GM12878 (cell line): ENCODE measurements at regions not wholly inside any gene's neighbourhood (a gene's known extent, or its start where the extent isn't known, plus 50 kb on each side); places are given as distances from the start of the nearest gene placed in this dataset.

Experiments used
- ATAC-seq: fragments of 200-7000 bp; cut with Tn5 transposase; 3 replicates; pipeline ENCODE4 v1.9.1; 2020; ENCODE audit warnings: mild to moderate bottlenecking, moderate library complexity
- BruUV-seq: library from RNA; stranded (reverse); fragments of 400-500 nt; replicated peaks from 2 replicates; lab custom pipeline; 2021; lab: Mats Ljungman, UMichigan
- CTCF ChIA-PET: fragments of 300-600 bp; sonication (Branson Sonifier 250); formaldehyde crosslinking; extraction: SDS; loops from one replicate; lab custom pipeline; 2021; ENCODE audit warnings: inconsistent platforms; lab: Yijun Ruan, JAX
- POLR2A ChIA-PET: fragments of 350-600 bp; formaldehyde crosslinking; extraction: SDS; loops from one replicate; lab custom pipeline; 2021; ENCODE audit warnings: inconsistent platforms; lab: Charles Lee
- RAD21 ChIA-PET: fragments of 300-600 bp; sonication (Branson Sonifier 250); formaldehyde crosslinking; loops from one replicate; lab custom pipeline; 2023; ENCODE audit warnings: antibody characterized with exemption; ENCODE audit not compliant: unreplicated experiment; lab: Charles Lee
- SMC1A ChIA-PET: fragments of 300-600 bp; sonication (Branson Sonifier 250); formaldehyde crosslinking; loops from one replicate; lab custom pipeline; 2023; ENCODE audit not compliant: unreplicated experiment, uncharacterized antibody; lab: Charles Lee
- DNase-seq: peaks from one replicate; pipeline ENCODE4 v3.0.0-alpha.2; 2011; ENCODE audit warnings: low read depth, low spot score
- FAIRE-seq: peaks from 3 replicates; lab custom pipeline; 2011; peaks lifted over from hg19 to GRCh38; lab: Jason Lieb, UNC
- H2AFZ ChIP-seq: 2 replicates; pipeline ENCODE4 v1.6.0; 2011; ENCODE audit warnings: low read depth, low read length, control low read depth; ENCODE audit not compliant: control insufficient read depth
- H3K27ac ChIP-seq: 2 replicates; pipeline ENCODE4 v1.5.1; 2011; ENCODE audit warnings: control low read depth; ENCODE audit not compliant: control insufficient read depth, insufficient read depth
- H3K27me3 ChIP-seq, 2 experiments: replicated peaks in 1 of 2; 2 replicates each; pipeline versions ENCODE4 v1.6.0 to v1.6.1; 2011; ENCODE audit warnings: low read length in 1 of 2; ENCODE audit not compliant: control insufficient read depth in 2 of 2, insufficient read depth in 2 of 2
- H3K36me3 ChIP-seq, 2 experiments: 2 replicates each; pipeline ENCODE4 v1.5.1; 2011; ENCODE audit warnings: low read length in 1 of 2; ENCODE audit not compliant: control insufficient read depth in 2 of 2, insufficient read depth in 2 of 2
- H3K4me1 ChIP-seq: 2 replicates; pipeline ENCODE4 v1.6.1; 2011; ENCODE audit warnings: mild to moderate bottlenecking, low read length, moderate library complexity, mixed read lengths; ENCODE audit not compliant: control insufficient read depth, insufficient read depth
- H3K4me2 ChIP-seq: 2 replicates; pipeline ENCODE4 v1.6.0; 2011; ENCODE audit warnings: control low read depth; ENCODE audit not compliant: control insufficient read depth, insufficient read depth
- H3K4me3 ChIP-seq: fragments of 200-600 bp; sonication (generic); 2 replicates; pipeline ENCODE4 v1.5.1; 2016
- H3K79me2 ChIP-seq: 2 replicates; pipeline ENCODE4 v1.6.0; 2011; ENCODE audit warnings: low read length; ENCODE audit not compliant: control insufficient read depth, insufficient read depth
- H3K9ac ChIP-seq: 2 replicates; pipeline ENCODE4 v1.8.0; 2011; ENCODE audit warnings: low read length, control low read depth, mixed read lengths; ENCODE audit not compliant: control insufficient read depth, insufficient read depth
- H3K9me3 ChIP-seq: replicated peaks from 3 replicates; pipeline ENCODE4 v1.5.1; 2011; ENCODE audit warnings: mild to moderate bottlenecking, low read length; ENCODE audit not compliant: control insufficient read depth, insufficient read depth
- H4K20me1 ChIP-seq: 2 replicates; pipeline ENCODE4 v1.6.0; 2011; ENCODE audit not compliant: control insufficient read depth, insufficient read depth
- FOS ChIP-seq: IDR thresholded peaks from 3 replicates; pipeline ENCODE4 v1.6.1; 2011; ENCODE audit warnings: borderline replicate concordance; ENCODE audit not compliant: insufficient read length; ENCODE audit errors: extremely low read depth
- GABPA ChIP-seq: IDR thresholded peaks from 2 replicates; pipeline ENCODE4 v1.6.1; 2014; ENCODE audit warnings: antibody characterized with exemption, low read depth, mild to moderate bottlenecking, inconsistent platforms
- HDAC2 ChIP-seq: fragments of 200-600 bp; sonication (generic); IDR thresholded peaks from 2 replicates; pipeline ENCODE4 v1.6.1; 2017
- MTA3 ChIP-seq: IDR thresholded peaks from 2 replicates; pipeline ENCODE4 v1.6.1; 2012; ENCODE audit warnings: low read length, inconsistent platforms, borderline replicate concordance
- NFXL1 ChIP-seq: fragments of 450-650 bp; IDR thresholded peaks from 2 replicates; pipeline ENCODE4 v1.6.1; 2017; ENCODE audit warnings: antibody characterized with exemption, mild to moderate bottlenecking, borderline replicate concordance
- PML ChIP-seq: IDR thresholded peaks from 2 replicates; pipeline ENCODE4 v1.6.1; 2012; ENCODE audit warnings: low read length, inconsistent platforms
- RBBP5 ChIP-seq: fragments of 200-600 bp; sonication (generic); conservative IDR thresholded peaks from 2 replicates; pipeline ENCODE4 v1.6.1; 2016
- RELA ChIP-seq: fragments of 450-650 bp; IDR thresholded peaks from 2 replicates; pipeline ENCODE4 v1.8.0; 2014; ENCODE audit warnings: borderline replicate concordance; ENCODE audit not compliant: partially characterized antibody
- RUNX3 ChIP-seq: IDR thresholded peaks from 2 replicates; pipeline ENCODE4 v1.6.1; 2012; ENCODE audit warnings: low read length, inconsistent platforms
- SMARCA5 ChIP-seq: fragments of 450-650 bp; IDR thresholded peaks from 2 replicates; pipeline ENCODE4 v1.6.1; 2017; ENCODE audit warnings: mild to moderate bottlenecking
- SP1 ChIP-seq: IDR thresholded peaks from one replicate; pipeline ENCODE4 v1.6.1; 2011; ENCODE audit warnings: low read depth, low read length
- STAT3 ChIP-seq: IDR thresholded peaks from 2 replicates; pipeline ENCODE4 v1.6.1; 2011; ENCODE audit warnings: low read depth, low read length, improper control_type of control experiment
- TARDBP ChIP-seq: IDR thresholded peaks from 2 replicates; pipeline ENCODE4 v1.6.1; 2016; ENCODE audit warnings: borderline replicate concordance
- TCF3 ChIP-seq: IDR thresholded peaks from 2 replicates; pipeline ENCODE4 v1.6.1; 2012; ENCODE audit warnings: low read depth, mild to moderate bottlenecking, low read length, borderline replicate concordance; ENCODE audit not compliant: insufficient read depth
- YY1 ChIP-seq: IDR thresholded peaks from 2 replicates; pipeline ENCODE4 v1.6.1; 2011; ENCODE audit warnings: low read depth, mild to moderate bottlenecking, low read length
- WGBS: methylation state at CpG from one replicate; pipeline ENCODE4 v1.1.6; 2016; ENCODE audit warnings: low lambda C conversion rate; ENCODE audit not compliant: insufficient replicate concordance, insufficient coverage; ENCODE audit errors: missing lambda C conversion rate; 5-methylcytosine and 5-hydroxymethylcytosine counted together
- in situ Hi-C: fragments of 300-500 bp; cut with MboI; formaldehyde crosslinking; loops from 9 replicates; pipeline ENCODE4 v1.14.3; 2018; ENCODE audit warnings: mixed read lengths
- intact Hi-C: fragments of 100-400 bp; cut with micrococcal nuclease; formaldehyde crosslinking; loops from one replicate; pipeline ENCODE4 v1.14.2; 2022; ENCODE audit not compliant: unreplicated experiment
- TF ChIP-seq, protein P1 (sequence below): fragments of 450-650 bp; IDR thresholded peaks from 2 replicates; pipeline ENCODE4 v1.6.1; 2018; ENCODE audit warnings: mild to moderate bottlenecking, low read depth, moderate library complexity; ENCODE audit not compliant: partially characterized antibody
- TF ChIP-seq, protein P2 (sequence below): fragments of 450-650 bp; IDR thresholded peaks from 2 replicates; pipeline ENCODE4 v1.6.1; 2018; ENCODE audit warnings: borderline replicate concordance, mild to moderate bottlenecking; ENCODE audit not compliant: partially characterized antibody
- TF ChIP-seq, protein P3 (sequence below): IDR thresholded peaks from 2 replicates; pipeline ENCODE4 v1.6.1; 2012; ENCODE audit warnings: low read depth, low read length, improper control_type of control experiment

DNA sequence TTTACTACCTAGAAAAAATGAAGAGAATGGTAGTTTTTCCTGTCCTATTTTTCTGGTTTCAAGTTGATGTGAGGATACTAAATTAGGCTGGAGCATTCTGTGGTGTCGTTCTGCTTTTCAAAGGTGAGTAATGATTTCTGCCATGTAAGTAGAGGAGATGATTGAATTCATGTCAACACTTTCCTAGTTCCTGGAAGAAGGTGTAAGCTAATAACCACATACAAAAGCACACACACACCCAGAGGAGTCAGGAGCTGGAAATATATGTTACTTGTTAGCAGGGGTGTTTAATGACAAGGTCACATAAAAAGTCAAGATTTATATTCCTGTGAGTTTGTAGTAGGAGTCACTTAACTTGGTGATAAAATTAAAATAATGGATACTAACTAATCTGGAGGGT, 172.1 kb downstream of the TMX3 start (continued):
- TF ChIP-seq, protein P1, sequence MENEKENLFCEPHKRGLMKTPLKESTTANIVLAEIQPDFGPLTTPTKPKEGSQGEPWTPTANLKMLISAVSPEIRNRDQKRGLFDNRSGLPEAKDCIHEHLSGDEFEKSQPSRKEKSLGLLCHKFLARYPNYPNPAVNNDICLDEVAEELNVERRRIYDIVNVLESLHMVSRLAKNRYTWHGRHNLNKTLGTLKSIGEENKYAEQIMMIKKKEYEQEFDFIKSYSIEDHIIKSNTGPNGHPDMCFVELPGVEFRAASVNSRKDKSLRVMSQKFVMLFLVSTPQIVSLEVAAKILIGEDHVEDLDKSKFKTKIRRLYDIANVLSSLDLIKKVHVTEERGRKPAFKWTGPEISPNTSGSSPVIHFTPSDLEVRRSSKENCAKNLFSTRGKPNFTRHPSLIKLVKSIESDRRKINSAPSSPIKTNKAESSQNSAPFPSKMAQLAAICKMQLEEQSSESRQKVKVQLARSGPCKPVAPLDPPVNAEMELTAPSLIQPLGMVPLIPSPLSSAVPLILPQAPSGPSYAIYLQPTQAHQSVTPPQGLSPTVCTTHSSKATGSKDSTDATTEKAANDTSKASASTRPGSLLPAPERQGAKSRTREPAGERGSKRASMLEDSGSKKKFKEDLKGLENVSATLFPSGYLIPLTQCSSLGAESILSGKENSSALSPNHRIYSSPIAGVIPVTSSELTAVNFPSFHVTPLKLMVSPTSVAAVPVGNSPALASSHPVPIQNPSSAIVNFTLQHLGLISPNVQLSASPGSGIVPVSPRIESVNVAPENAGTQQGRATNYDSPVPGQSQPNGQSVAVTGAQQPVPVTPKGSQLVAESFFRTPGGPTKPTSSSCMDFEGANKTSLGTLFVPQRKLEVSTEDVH, result no peak
- no peak for TF ChIP-seq SMARCA5
- no peak for TF ChIP-seq SP1
- no peak for TF ChIP-seq STAT3
- no peak for TF ChIP-seq MTA3
- TF ChIP-seq, protein P2, sequence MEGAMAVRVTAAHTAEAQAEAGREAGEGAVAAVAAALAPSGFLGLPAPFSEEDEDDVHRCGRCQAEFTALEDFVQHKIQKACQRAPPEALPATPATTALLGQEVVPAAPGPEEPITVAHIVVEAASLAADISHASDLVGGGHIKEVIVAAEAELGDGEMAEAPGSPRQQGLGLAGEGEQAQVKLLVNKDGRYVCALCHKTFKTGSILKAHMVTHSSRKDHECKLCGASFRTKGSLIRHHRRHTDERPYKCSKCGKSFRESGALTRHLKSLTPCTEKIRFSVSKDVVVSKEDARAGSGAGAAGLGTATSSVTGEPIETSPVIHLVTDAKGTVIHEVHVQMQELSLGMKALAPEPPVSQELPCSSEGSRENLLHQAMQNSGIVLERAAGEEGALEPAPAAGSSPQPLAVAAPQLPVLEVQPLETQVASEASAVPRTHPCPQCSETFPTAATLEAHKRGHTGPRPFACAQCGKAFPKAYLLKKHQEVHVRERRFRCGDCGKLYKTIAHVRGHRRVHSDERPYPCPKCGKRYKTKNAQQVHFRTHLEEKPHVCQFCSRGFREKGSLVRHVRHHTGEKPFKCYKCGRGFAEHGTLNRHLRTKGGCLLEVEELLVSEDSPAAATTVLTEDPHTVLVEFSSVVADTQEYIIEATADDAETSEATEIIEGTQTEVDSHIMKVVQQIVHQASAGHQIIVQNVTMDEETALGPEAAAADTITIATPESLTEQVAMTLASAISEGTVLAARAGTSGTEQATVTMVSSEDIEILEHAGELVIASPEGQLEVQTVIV, result no peak
- TF ChIP-seq FOS, result no peak
- no peak for TF ChIP-seq RBBP5
- TF ChIP-seq, all 136 proteins: peak for 0

DNA sequence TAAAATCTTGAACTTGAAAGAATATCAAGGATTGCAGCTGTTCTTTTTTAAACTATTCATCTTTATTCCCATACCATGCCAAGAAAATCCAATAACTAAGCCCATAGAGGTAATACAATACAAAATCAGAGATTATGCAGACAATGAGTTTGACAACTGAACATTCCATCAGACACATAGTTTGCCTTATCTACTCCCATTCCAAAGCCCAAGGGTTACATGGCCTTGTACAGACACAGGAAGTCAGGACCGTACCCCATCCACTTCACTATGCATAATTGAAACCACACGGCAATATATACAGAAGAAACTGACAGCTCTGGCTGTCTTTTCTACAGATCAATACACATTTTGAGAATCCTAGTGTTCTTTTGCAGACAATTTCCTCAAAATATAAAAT, 181.3 kb downstream of the TMX3 start:
- no peak overlapping the region for H3K27ac ChIP-seq
- SMC1A ChIA-PET, result no interaction called here
- TF ChIP-seq NFXL1 (no peak), HDAC2 (no peak), RELA (no peak), RUNX3 (no peak), GABPA (no peak), PML (no peak), YY1 (no peak), TCF3 (no peak), TARDBP (no peak)
- TF ChIP-seq, protein P3, sequence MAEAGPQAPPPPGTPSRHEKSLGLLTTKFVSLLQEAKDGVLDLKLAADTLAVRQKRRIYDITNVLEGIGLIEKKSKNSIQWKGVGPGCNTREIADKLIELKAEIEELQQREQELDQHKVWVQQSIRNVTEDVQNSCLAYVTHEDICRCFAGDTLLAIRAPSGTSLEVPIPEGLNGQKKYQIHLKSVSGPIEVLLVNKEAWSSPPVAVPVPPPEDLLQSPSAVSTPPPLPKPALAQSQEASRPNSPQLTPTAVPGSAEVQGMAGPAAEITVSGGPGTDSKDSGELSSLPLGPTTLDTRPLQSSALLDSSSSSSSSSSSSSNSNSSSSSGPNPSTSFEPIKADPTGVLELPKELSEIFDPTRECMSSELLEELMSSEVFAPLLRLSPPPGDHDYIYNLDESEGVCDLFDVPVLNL, result no peak
- TF ChIP-seq, all 136 proteins: peak for 0
- WGBS, result 65% methylated on average over 2 of the region's 2 CpGs
- no peak overlapping the region for H2AFZ ChIP-seq
- H3K27me3 ChIP-seq, result no peaks in the 10 kb centered on the region
- intact Hi-C loops (no loop called here), in situ Hi-C loops (no loop called here)
- H3K36me3 ChIP-seq, result no peaks in the 10 kb centered on the region
- BruUV-seq, result no TSS peak
- ATAC-seq, result no peak
- no peak overlapping the region for H3K4me3 ChIP-seq
- CTCF ChIA-PET, result interaction anchor here (1.5 kb wide), 1 partner anchor 17 kb away, joined by 5 read pairs; no protein-coding TSS in a partner anchor
- H3K4me1 ChIP-seq, result no peaks in the 10 kb centered on the region
- no peak for DNase-seq
- no peaks in the 10 kb centered on the region for H3K9me3 ChIP-seq
- H3K4me2 ChIP-seq, result no peak overlapping the region
- no peak for FAIRE-seq
- H4K20me1 ChIP-seq, result no peaks in the 10 kb centered on the region
- RAD21 ChIA-PET, result no interaction called here
- no peak overlapping the region for H3K9ac ChIP-seq
- POLR2A ChIA-PET, result interaction anchor here (0.6 kb wide), 1 partner anchor 110 kb away, joined by 3 read pairs; no protein-coding TSS in a partner anchor
- no peaks in the 10 kb centered on the region for H3K79me2 ChIP-seq
